WTC11 (cell line): ENCODE measurements at regions not wholly inside any gene's neighbourhood (a gene's known extent, or its start where the extent isn't known, plus 50 kb on each side); places are given as distances from the start of the nearest gene placed in this dataset.

Experiments used
- MYBL2 ChIP-seq: sonication (generic); formaldehyde crosslinking; IDR thresholded peaks from 2 replicates; pipeline ENCODE4 v1.8.1; 2023; ENCODE audit warnings: mild to moderate bottlenecking, moderate library complexity, missing genetic modification reagents
- NR1H2 ChIP-seq: sonication (generic); formaldehyde crosslinking; IDR thresholded peaks from 2 replicates; pipeline ENCODE4 v1.9.0; 2021; ENCODE audit warnings: mild to moderate bottlenecking, moderate library complexity, missing genetic modification reagents
- TF ChIP-seq, protein P1 (sequence below): sonication (generic); formaldehyde crosslinking; IDR thresholded peaks from 2 replicates; pipeline ENCODE4 v1.8.1; 2022; ENCODE audit warnings: low read depth, missing genetic modification reagents, borderline replicate concordance
- TF ChIP-seq, protein P2 (sequence below): fragments of 200-600 bp; IDR thresholded peaks from 2 replicates; pipeline ENCODE4 v1.8.0; 2022; ENCODE audit warnings: antibody characterized with exemption
- TF ChIP-seq, protein P3 (sequence below): sonication (generic); formaldehyde crosslinking; conservative IDR thresholded peaks from 2 replicates; pipeline ENCODE4 v1.8.1; 2022; ENCODE audit warnings: mild to moderate bottlenecking, missing genetic modification reagents

DNA sequence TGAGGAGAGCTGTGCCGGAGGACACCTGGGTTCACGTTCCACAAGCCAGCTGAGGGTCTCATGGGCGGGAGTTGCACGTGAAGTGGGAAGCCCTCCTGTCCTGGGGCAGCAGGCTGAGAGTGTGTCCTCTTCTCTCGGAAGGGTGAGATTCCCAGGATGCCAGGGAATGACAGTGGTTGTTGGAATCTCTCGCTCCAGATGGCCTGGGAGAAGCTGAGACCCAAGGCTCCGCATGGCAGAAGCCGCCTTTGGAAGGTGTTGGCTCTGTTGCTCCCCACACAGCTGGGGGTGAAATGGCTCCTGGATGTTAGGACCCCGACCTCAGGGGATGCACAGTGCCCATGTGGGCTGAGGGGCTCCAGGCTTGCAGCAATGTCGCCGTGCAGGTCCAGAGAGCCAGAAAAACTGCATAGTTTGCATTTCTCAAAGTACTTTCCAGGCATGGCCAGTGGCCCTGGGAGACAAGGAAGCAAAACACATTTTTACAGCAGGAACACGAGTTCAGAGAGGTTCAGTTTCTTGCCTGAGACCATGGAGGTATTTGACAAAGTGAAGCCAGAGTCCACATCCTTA lies 153.4 kb downstream of the TMEM18 start:
- TF ChIP-seq, protein P1, sequence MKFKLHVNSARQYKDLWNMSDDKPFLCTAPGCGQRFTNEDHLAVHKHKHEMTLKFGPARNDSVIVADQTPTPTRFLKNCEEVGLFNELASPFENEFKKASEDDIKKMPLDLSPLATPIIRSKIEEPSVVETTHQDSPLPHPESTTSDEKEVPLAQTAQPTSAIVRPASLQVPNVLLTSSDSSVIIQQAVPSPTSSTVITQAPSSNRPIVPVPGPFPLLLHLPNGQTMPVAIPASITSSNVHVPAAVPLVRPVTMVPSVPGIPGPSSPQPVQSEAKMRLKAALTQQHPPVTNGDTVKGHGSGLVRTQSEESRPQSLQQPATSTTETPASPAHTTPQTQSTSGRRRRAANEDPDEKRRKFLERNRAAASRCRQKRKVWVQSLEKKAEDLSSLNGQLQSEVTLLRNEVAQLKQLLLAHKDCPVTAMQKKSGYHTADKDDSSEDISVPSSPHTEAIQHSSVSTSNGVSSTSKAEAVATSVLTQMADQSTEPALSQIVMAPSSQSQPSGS = no peak
- TF ChIP-seq, protein P2, sequence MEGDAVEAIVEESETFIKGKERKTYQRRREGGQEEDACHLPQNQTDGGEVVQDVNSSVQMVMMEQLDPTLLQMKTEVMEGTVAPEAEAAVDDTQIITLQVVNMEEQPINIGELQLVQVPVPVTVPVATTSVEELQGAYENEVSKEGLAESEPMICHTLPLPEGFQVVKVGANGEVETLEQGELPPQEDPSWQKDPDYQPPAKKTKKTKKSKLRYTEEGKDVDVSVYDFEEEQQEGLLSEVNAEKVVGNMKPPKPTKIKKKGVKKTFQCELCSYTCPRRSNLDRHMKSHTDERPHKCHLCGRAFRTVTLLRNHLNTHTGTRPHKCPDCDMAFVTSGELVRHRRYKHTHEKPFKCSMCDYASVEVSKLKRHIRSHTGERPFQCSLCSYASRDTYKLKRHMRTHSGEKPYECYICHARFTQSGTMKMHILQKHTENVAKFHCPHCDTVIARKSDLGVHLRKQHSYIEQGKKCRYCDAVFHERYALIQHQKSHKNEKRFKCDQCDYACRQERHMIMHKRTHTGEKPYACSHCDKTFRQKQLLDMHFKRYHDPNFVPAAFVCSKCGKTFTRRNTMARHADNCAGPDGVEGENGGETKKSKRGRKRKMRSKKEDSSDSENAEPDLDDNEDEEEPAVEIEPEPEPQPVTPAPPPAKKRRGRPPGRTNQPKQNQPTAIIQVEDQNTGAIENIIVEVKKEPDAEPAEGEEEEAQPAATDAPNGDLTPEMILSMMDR = no peak
- TF ChIP-seq, protein P3, sequence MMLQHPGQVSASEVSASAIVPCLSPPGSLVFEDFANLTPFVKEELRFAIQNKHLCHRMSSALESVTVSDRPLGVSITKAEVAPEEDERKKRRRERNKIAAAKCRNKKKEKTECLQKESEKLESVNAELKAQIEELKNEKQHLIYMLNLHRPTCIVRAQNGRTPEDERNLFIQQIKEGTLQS = no peak
- TF ChIP-seq MYBL2 (CRISPR knock-in tag) (no peak), NR1H2 (CRISPR knock-in tag) (no peak)
